ENCODE measurements at regions not wholly inside any gene's neighbourhood (a gene's known extent, or its start where the extent isn't known, plus 50 kb on each side); places are given as distances from the start of the nearest gene placed in this dataset.

DNA sequence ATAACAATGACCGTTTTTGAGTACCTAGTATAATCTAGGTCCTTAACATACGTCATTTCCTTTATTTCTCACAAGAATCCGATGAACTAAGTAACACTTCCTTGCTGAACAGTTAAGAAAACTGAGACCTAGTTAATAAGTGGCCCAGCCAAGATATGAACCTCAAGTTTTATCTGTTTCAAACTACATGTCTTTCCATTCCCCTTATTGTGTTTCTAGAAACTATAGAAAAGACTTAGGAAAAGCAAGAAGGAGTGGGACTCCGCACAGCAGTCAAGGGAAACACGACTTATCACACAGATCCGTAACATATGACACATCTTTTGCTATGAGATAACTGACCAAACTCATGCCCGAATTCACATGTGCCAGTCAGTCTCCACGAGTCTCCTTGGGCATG, 221.2 kb upstream of the ADAMTS9 start:
- no peaks in the 10 kb centered on the region for H3K9me2 ChIP-seq (ENCODE audit: insufficient read depth)
- no peaks in the 10 kb centered on the region for H3K36me3 ChIP-seq (ENCODE audit: control insufficient read depth in 1 of 2, insufficient read depth in 2 of 2, low read length in 2 of 2)
- no peak overlapping the region for H2AFZ ChIP-seq (ENCODE audit: low read depth, low read length, poor library complexity, severe bottlenecking)
- H4K20me1 ChIP-seq (ENCODE audit: insufficient read depth): no peaks in the 10 kb centered on the region
- peaks cover 3% of the 10 kb centered on the region; the same call in 1 of the 2 replicates for H3K27me3 ChIP-seq (ENCODE audit: insufficient read depth, low read length)
- H3K9me3 ChIP-seq (ENCODE audit: control insufficient read depth in 1 of 2, insufficient read depth in 1 of 2, low read depth in 1 of 2, low read length in 2 of 2): no peaks in the 10 kb centered on the region
- CTCF ChIA-PET: no interaction called here
- no peak overlapping the region for H3K27ac ChIP-seq (ENCODE audit: low read depth, low read length)
- no peak overlapping the region for H3K4me3 ChIP-seq (replicated peaks in 1 of 2; ENCODE audit: low read depth in 1 of 2, low read length in 2 of 2)
- intact Hi-C loops (cut with micrococcal nuclease): no loop called here
- RAD21 ChIA-PET (ENCODE audit: low non-redundant PET in 1 of 2, low total read pairs in 2 of 2, uncharacterized antibody in 2 of 2, unreplicated experiment in 2 of 2): no interaction called here
- H3K4me2 ChIP-seq (ENCODE audit: low read length): no peak overlapping the region
- POLR2A ChIA-PET: no interaction called here
- no peaks in the 10 kb centered on the region for H3K79me2 ChIP-seq (ENCODE audit: insufficient read depth, low read length)
- H3K9ac ChIP-seq (ENCODE audit: low read length): no peak overlapping the region
- H3K4me1 ChIP-seq (ENCODE audit: control insufficient read depth in 1 of 2, insufficient read depth in 2 of 2, low read length in 2 of 2): no peaks in the 10 kb centered on the region
- BruUV-seq (replicated peaks): no TSS peak
- no peak for TF ChIP-seq EGR1 (IDR thresholded peaks at IDR 0.05; ENCODE audit: low read depth)
- TF ChIP-seq, protein P1, sequence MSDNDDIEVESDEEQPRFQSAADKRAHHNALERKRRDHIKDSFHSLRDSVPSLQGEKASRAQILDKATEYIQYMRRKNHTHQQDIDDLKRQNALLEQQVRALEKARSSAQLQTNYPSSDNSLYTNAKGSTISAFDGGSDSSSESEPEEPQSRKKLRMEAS (IDR thresholded peaks at IDR 0.05): no peak
- DNase-seq (ENCODE audit: low read depth, low spot score) (no peak), ATAC-seq (no peak)

DNA sequence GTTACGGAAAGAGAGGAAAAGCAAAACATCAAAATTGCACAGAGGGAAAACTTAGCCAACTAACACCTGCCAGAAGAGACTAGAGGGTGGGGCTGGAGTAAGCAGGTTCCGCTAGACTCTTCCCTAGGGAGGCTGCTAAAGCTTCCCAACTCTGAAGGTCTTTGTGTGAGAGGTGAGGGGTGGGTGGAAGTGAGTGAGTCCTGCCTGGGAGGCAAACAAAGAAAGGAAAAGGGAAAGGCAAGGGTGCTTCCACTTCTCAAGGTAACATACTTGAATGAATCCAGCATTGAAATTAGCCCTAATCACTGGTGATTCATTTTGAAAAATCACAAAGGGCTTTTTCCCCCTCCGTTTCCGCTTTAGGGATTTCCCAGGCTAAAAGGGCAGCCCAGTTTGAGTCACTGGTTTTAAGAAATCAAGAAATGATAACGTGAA, 220.5 kb upstream of the ADAMTS9 start:
- H3K9ac ChIP-seq (ENCODE audit: low read length): no peak overlapping the region
- no peaks in the 10 kb centered on the region for H4K20me1 ChIP-seq (ENCODE audit: insufficient read depth)
- no peak overlapping the region for H2AFZ ChIP-seq (ENCODE audit: low read depth, low read length, poor library complexity, severe bottlenecking)
- DNase-seq (ENCODE audit: low read depth, low spot score): no peak
- no peaks in the 10 kb centered on the region for H3K79me2 ChIP-seq (ENCODE audit: insufficient read depth, low read length)
- intact Hi-C loops (cut with micrococcal nuclease): no loop called here
- no peaks in the 10 kb centered on the region for H3K36me3 ChIP-seq (ENCODE audit: control insufficient read depth in 1 of 2, insufficient read depth in 2 of 2, low read length in 2 of 2)
- no peak overlapping the region for H3K27ac ChIP-seq (ENCODE audit: low read depth, low read length)
- H3K4me1 ChIP-seq (ENCODE audit: control insufficient read depth in 1 of 2, insufficient read depth in 2 of 2, low read length in 2 of 2): no peaks in the 10 kb centered on the region
- ChIA-PET CTCF (no interaction called here), RAD21 (ENCODE audit: low non-redundant PET in 1 of 2, low total read pairs in 2 of 2, uncharacterized antibody in 2 of 2, unreplicated experiment in 2 of 2) (no interaction called here), POLR2A (no interaction called here)
- BruUV-seq (replicated peaks): no TSS peak
- H3K9me3 ChIP-seq (ENCODE audit: control insufficient read depth in 1 of 2, insufficient read depth in 1 of 2, low read depth in 1 of 2, low read length in 2 of 2): no peaks in the 10 kb centered on the region
- no peaks in the 10 kb centered on the region for H3K9me2 ChIP-seq (ENCODE audit: insufficient read depth)
- ATAC-seq: no peak
- H3K4me2 ChIP-seq (ENCODE audit: low read length): no peak overlapping the region
- H3K4me3 ChIP-seq (replicated peaks in 1 of 2; ENCODE audit: low read depth in 1 of 2, low read length in 2 of 2): no peak overlapping the region
- peaks cover 3% of the 10 kb centered on the region; the same call in 1 of the 2 replicates for H3K27me3 ChIP-seq (ENCODE audit: insufficient read depth, low read length)
- TF ChIP-seq, protein P2, sequence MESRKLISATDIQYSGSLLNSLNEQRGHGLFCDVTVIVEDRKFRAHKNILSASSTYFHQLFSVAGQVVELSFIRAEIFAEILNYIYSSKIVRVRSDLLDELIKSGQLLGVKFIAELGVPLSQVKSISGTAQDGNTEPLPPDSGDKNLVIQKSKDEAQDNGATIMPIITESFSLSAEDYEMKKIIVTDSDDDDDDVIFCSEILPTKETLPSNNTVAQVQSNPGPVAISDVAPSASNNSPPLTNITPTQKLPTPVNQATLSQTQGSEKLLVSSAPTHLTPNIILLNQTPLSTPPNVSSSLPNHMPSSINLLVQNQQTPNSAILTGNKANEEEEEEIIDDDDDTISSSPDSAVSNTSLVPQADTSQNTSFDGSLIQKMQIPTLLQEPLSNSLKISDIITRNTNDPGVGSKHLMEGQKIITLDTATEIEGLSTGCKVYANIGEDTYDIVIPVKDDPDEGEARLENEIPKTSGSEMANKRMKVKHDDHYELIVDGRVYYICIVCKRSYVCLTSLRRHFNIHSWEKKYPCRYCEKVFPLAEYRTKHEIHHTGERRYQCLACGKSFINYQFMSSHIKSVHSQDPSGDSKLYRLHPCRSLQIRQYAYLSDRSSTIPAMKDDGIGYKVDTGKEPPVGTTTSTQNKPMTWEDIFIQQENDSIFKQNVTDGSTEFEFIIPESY (IDR thresholded peaks at IDR 0.05; ENCODE audit: extremely low read depth, insufficient replicate concordance, low read length): no peak
- TF ChIP-seq ZFX (IDR thresholded peaks at IDR 0.05) (no peak), SIN3A (IDR thresholded peaks at IDR 0.05; ENCODE audit: low read depth) (no peak), CBX3 (IDR thresholded peaks at IDR 0.05; ENCODE audit: low read depth) (no peak), YY1 (IDR thresholded peaks at IDR 0.05; ENCODE audit: extremely low read depth, insufficient replicate concordance, low read depth, low read length) (no peak), POLR2A (IDR thresholded peaks at IDR 0.05; ENCODE audit: borderline replicate concordance, extremely low read depth, insufficient read depth, insufficient read length) (no peak), POLR2AphosphoS5 (IDR thresholded peaks at IDR 0.05; ENCODE audit: low read depth, low read length) (no peak), CEBPB (IDR thresholded peaks at IDR 0.05; ENCODE audit: low read depth) (no peak)
- TF ChIP-seq, protein P3, sequence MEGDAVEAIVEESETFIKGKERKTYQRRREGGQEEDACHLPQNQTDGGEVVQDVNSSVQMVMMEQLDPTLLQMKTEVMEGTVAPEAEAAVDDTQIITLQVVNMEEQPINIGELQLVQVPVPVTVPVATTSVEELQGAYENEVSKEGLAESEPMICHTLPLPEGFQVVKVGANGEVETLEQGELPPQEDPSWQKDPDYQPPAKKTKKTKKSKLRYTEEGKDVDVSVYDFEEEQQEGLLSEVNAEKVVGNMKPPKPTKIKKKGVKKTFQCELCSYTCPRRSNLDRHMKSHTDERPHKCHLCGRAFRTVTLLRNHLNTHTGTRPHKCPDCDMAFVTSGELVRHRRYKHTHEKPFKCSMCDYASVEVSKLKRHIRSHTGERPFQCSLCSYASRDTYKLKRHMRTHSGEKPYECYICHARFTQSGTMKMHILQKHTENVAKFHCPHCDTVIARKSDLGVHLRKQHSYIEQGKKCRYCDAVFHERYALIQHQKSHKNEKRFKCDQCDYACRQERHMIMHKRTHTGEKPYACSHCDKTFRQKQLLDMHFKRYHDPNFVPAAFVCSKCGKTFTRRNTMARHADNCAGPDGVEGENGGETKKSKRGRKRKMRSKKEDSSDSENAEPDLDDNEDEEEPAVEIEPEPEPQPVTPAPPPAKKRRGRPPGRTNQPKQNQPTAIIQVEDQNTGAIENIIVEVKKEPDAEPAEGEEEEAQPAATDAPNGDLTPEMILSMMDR (IDR thresholded peaks at IDR 0.05 in 2 of 3, conservative IDR thresholded peaks at IDR 0.05 in 1 of 3; ENCODE audit: borderline replicate concordance in 1 of 3, insufficient read depth in 1 of 3, low read depth in 2 of 3, low read length in 2 of 3): no peak
- TF ChIP-seq, protein P4, sequence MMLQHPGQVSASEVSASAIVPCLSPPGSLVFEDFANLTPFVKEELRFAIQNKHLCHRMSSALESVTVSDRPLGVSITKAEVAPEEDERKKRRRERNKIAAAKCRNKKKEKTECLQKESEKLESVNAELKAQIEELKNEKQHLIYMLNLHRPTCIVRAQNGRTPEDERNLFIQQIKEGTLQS (IDR thresholded peaks at IDR 0.05): no peak
